OCI-LY3 (cell line): ENCODE measurements at regions not wholly inside any gene's neighbourhood (a gene's known extent, or its start where the extent isn't known, plus 50 kb on each side); places are given as distances from the start of the nearest gene placed in this dataset.
"Not testable (repeated sequence)": the region's sequence is repeated elsewhere in the genome, so short reads cannot be mapped to it uniquely, and the experiment has no call there.

Experiments
- H2AFZ ChIP-seq: fragments of 200-600, 300-600 bp; shearing (Covaris generic); 2 replicates; pipeline ENCODE4 v1.6.0; 2014; ENCODE audit warnings: antibody characterized with exemption, low read depth, low read length
- H3K27ac ChIP-seq: fragments of 200-600, 300-600 bp; sonication (generic); 2 replicates; pipeline ENCODE4 v1.5.1; 2014; ENCODE audit warnings: mild to moderate bottlenecking, low read length, moderate library complexity, mixed read lengths
- H3K27me3 ChIP-seq: fragments of 200-600, 300-600 bp; sonication (generic); 2 replicates; pipeline ENCODE4 v1.6.1; 2014; ENCODE audit warnings: low read depth, low read length, mixed read lengths
- H3K36me3 ChIP-seq: fragments of 200-600, 300-600 bp; sonication (generic); replicated peaks from 2 replicates; pipeline ENCODE3; 2014; ENCODE audit warnings: low read depth, low read length, mixed read lengths
- H3K4me1 ChIP-seq: fragments of 300-600, 200-600 bp; sonication (generic); 2 replicates; pipeline ENCODE4 v1.6.1; 2014; ENCODE audit warnings: low read length, mixed read lengths
- H3K4me2 ChIP-seq: fragments of 200-600, 300-600 bp; sonication (generic); 2 replicates; pipeline ENCODE4 v1.6.1; 2014; ENCODE audit warnings: low read length, mixed read lengths
- H3K4me3 ChIP-seq: fragments of 300-600, 200-600 bp; sonication (generic); 2 replicates; pipeline ENCODE4 v1.5.1; 2014; ENCODE audit warnings: antibody characterized with exemption, mild to moderate bottlenecking, low read length, moderate library complexity
- H3K79me2 ChIP-seq: fragments of 300-600, 200-600 bp; shearing (Covaris generic); 2 replicates; pipeline ENCODE4 v1.6.1; 2014; ENCODE audit warnings: mild to moderate bottlenecking, low read length, mixed read lengths
- H3K9ac ChIP-seq: fragments of 300-600, 200-600 bp; shearing (Covaris generic); 2 replicates; pipeline ENCODE4 v1.6.0; 2014; ENCODE audit warnings: mild to moderate bottlenecking, low read length, moderate library complexity
- H3K9me3 ChIP-seq: fragments of 200-600, 300-600 bp; shearing (Covaris generic); 2 replicates; pipeline ENCODE4 v1.6.1; 2014; ENCODE audit warnings: low read length, mixed read lengths; ENCODE audit not compliant: insufficient read depth
- H4K20me1 ChIP-seq: fragments of 200-600, 300-600 bp; sonication (generic); 2 replicates; pipeline ENCODE4 v1.6.1; 2016; ENCODE audit warnings: low read length, mixed read lengths; ENCODE audit not compliant: insufficient read depth
- CTCF ChIP-seq: fragments of 200-600, 300-600 bp; sonication (generic); IDR thresholded peaks from 2 replicates; pipeline ENCODE4 v1.5.1; 2014; ENCODE audit warnings: antibody characterized with exemption, low read length, low read depth
- EZH2phosphoT487 ChIP-seq: fragments of 200-600 bp; shearing (Covaris generic); IDR thresholded peaks from 2 replicates; pipeline ENCODE4 v1.6.1; 2018; ENCODE audit warnings: antibody characterized with exemption, mixed run types, low read depth

GRCh38 chr16:66026211-66026610 lies 340.3 kb upstream of the CDH5 start:
- Histone ChIP-seq H3K36me3 (no peaks in the 10 kb centered on the region), H3K4me2 (no peak overlapping the region), H3K4me3 (no peak overlapping the region), H2AFZ (no peak overlapping the region), H3K9me3 (no peaks in the 10 kb centered on the region), H3K4me1 (no peaks in the 10 kb centered on the region), H3K79me2 (no peaks in the 10 kb centered on the region), H3K27me3 (no peaks in the 10 kb centered on the region; the same call in 1 of the 2 replicates), H3K27ac (no peak overlapping the region), H3K9ac (no peak overlapping the region), H4K20me1 (no peaks in the 10 kb centered on the region)
- TF ChIP-seq EZH2phosphoT487 (no peak), CTCF (no peak)

- H3K9me3 ChIP-seq: no peaks in the 10 kb centered on the region
- TF ChIP-seq CTCF (no peak), EZH2phosphoT487 (no peak)
- H3K36me3 ChIP-seq: no peaks in the 10 kb centered on the region
- no peak overlapping the region for H3K4me3 ChIP-seq
- no peak overlapping the region for H3K9ac ChIP-seq
- no peaks in the 10 kb centered on the region; the same call in 1 of the 2 replicates for H3K27me3 ChIP-seq
- H3K4me2 ChIP-seq: no peak overlapping the region
- H3K79me2 ChIP-seq: no peaks in the 10 kb centered on the region
- no peaks in the 10 kb centered on the region for H4K20me1 ChIP-seq
- H3K27ac ChIP-seq: no peak overlapping the region
- no peaks in the 10 kb centered on the region for H3K4me1 ChIP-seq
- no peak overlapping the region for H2AFZ ChIP-seq
Measured at GRCh38 chr16:66025751-66026150, 340.7 kb upstream of the CDH5 start.

GRCh38 chr16:66024567-66024966 lies 341.9 kb upstream of the CDH5 start:
- not testable (repeated sequence) for H2AFZ ChIP-seq, H3K79me2 ChIP-seq, H3K27me3 ChIP-seq, H3K4me3 ChIP-seq, H3K27ac ChIP-seq, H3K4me2 ChIP-seq, H3K36me3 ChIP-seq, H4K20me1 ChIP-seq, H3K4me1 ChIP-seq, H3K9ac ChIP-seq, H3K9me3 ChIP-seq

GRCh38 chr16:66023481-66023880 lies 343.0 kb upstream of the CDH5 start:
- no peak overlapping the region for H3K4me3 ChIP-seq
- no peaks in the 10 kb centered on the region for H3K79me2 ChIP-seq
- H3K4me2 ChIP-seq: no peak overlapping the region
- H2AFZ ChIP-seq: no peak overlapping the region
- H3K27me3 ChIP-seq: no peaks in the 10 kb centered on the region; the same call in 1 of the 2 replicates
- H3K9ac ChIP-seq: no peak overlapping the region
- no peak overlapping the region for H3K27ac ChIP-seq
- H4K20me1 ChIP-seq: no peaks in the 10 kb centered on the region
- H3K9me3 ChIP-seq: no peaks in the 10 kb centered on the region
- H3K36me3 ChIP-seq: no peaks in the 10 kb centered on the region
- H3K4me1 ChIP-seq: no peaks in the 10 kb centered on the region
- TF ChIP-seq EZH2phosphoT487 (no peak), CTCF (no peak)

- Histone ChIP-seq H3K4me3 (no peak overlapping the region), H3K79me2 (no peaks in the 10 kb centered on the region), H2AFZ (no peak overlapping the region), H3K4me1 (no peaks in the 10 kb centered on the region), H4K20me1 (no peaks in the 10 kb centered on the region), H3K36me3 (no peaks in the 10 kb centered on the region), H3K4me2 (no peak overlapping the region), H3K27me3 (no peaks in the 10 kb centered on the region; the same call in 1 of the 2 replicates), H3K9ac (no peak overlapping the region), H3K27ac (no peak overlapping the region), H3K9me3 (no peaks in the 10 kb centered on the region)
- no peak for TF ChIP-seq EZH2phosphoT487
- no peak for TF ChIP-seq CTCF
Measured at GRCh38 chr16:66020642-66021041, 345.8 kb upstream of the CDH5 start.
